ENCODE measurements at regions not wholly inside any gene's neighbourhood (a gene's known extent, or its start where the extent isn't known, plus 50 kb on each side); places are given as distances from the start of the nearest gene placed in this dataset.

DNA sequence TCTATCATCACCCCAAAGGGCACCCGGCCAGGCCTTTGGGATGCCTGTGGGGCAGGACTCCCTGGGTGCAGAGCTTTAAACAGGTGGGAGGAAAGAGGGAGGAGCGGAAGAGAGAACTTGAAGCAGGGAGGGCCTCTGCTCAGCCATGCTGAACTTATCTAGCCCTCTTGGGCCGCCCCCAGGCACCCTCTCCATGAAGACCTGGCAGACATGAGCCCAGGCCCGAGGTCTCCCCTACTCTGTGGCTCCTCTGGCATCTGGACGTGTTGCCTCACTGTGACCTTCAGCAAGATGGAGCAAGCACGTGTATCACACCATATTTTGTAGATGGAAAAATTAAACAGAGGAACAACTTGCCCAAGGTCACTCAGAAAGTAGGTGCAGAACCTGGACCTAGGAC lies 711.4 kb downstream of the MATN1 start:
- Histone ChIP-seq H3K4me1 (peaks cover 0 to 10% (median 0%) of the 10 kb centered on the region in 9 donors), H3K27ac (no peak overlapping the region), H3K9me3 (no peaks in the 10 kb centered on the region), H3K4me3 (no peak overlapping the region), H3K27me3 (peaks cover 0 to 10% (median 0%) of the 10 kb centered on the region in 7 donors), H3K36me3 (no peaks in the 10 kb centered on the region)
- TF ChIP-seq, protein P1, sequence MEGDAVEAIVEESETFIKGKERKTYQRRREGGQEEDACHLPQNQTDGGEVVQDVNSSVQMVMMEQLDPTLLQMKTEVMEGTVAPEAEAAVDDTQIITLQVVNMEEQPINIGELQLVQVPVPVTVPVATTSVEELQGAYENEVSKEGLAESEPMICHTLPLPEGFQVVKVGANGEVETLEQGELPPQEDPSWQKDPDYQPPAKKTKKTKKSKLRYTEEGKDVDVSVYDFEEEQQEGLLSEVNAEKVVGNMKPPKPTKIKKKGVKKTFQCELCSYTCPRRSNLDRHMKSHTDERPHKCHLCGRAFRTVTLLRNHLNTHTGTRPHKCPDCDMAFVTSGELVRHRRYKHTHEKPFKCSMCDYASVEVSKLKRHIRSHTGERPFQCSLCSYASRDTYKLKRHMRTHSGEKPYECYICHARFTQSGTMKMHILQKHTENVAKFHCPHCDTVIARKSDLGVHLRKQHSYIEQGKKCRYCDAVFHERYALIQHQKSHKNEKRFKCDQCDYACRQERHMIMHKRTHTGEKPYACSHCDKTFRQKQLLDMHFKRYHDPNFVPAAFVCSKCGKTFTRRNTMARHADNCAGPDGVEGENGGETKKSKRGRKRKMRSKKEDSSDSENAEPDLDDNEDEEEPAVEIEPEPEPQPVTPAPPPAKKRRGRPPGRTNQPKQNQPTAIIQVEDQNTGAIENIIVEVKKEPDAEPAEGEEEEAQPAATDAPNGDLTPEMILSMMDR (IDR thresholded peaks at IDR 0.05): no peak
- ATAC-seq (no peak), DNase-seq (no peak)
- 65 to 74% methylated on average over 6 of the region's 6 CpGs for WGBS, 2 donors
- intact Hi-C loops (cut with DNase I): no loop called here

DNA sequence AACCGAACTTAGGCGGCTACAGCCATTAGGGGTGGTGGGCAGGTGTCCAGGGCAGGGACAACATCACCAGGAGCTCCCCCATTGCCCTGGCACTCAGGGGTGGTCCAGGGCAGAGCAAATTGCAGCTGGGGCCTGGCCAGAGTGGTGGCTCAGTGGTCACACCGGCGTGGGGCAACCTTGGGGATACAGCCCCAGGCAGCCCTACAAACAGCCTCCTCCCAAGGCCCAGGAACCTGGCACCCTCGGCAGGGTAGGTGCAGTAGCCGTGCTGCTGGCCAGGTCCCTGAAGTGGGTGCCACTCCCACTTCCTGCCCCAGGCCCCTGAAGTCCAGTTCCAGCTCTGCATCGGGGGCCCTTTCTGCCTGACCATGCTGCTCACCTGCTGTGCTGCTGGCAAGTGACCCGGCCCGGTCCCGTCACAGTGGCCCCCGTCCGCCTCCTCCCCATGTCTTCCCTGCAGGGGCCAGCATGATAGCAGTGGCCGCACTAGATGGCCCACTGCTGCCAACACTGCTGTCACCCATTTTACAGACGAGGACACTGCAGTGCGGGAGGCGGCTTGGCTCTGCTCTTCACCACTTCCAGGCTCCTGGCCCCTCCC lies 712.8 kb downstream of the MATN1 start:
- no peak for ATAC-seq
- no peak for DNase-seq
- Histone ChIP-seq H3K9me3 (no peaks in the 10 kb centered on the region), H3K4me1 (peaks cover 0 to 10% (median 0%) of the 10 kb centered on the region in 9 donors), H3K4me3 (no peak overlapping the region), H3K27me3 (peaks cover 0 to 10% (median 0%) of the 10 kb centered on the region in 7 donors), H3K36me3 (no peaks in the 10 kb centered on the region), H3K27ac (no peak overlapping the region)
- intact Hi-C loops (cut with DNase I): no loop called here
- TF ChIP-seq, protein P1 (IDR thresholded peaks at IDR 0.05): no peak
- WGBS, 2 donors: 78 to 83% methylated on average over 16 of the region's 16 CpGs

DNA sequence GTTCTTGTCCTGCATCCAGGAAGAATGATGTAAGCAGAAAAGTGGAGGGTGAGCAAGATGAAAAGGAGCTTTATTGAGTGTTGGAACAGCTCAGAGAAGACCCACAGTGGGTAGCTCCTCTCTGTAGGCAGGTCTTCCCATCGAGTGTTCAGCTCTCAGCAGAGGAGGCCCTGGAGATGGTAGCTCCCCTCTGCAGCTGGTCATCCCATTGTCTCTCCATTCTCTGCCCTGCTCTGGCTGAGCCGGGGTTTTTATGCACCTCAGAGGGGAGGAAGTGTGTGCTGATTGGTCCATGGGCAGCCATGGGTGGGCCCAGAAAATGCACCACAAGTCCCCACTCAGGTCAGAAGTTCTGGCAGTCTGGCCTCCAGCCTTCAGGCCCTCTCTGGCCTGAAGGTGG lies 713.7 kb downstream of the MATN1 start:
- no peak overlapping the region for H3K27ac ChIP-seq
- peaks cover 0 to 10% (median 0%) of the 10 kb centered on the region in 9 donors for H3K4me1 ChIP-seq
- DNase-seq: no peak
- TF ChIP-seq, protein P1 (IDR thresholded peaks at IDR 0.05): no peak
- intact Hi-C loops (cut with DNase I): no loop called here
- H3K9me3 ChIP-seq: no peaks in the 10 kb centered on the region
- peaks cover 0 to 8% (median 0%) of the 10 kb centered on the region in 7 donors for H3K27me3 ChIP-seq
- 42 to 49% methylated on average over 2 of the region's 2 CpGs for WGBS, 2 donors
- H3K4me3 ChIP-seq: no peak overlapping the region
- H3K36me3 ChIP-seq: no peaks in the 10 kb centered on the region
- ATAC-seq: no peak

DNA sequence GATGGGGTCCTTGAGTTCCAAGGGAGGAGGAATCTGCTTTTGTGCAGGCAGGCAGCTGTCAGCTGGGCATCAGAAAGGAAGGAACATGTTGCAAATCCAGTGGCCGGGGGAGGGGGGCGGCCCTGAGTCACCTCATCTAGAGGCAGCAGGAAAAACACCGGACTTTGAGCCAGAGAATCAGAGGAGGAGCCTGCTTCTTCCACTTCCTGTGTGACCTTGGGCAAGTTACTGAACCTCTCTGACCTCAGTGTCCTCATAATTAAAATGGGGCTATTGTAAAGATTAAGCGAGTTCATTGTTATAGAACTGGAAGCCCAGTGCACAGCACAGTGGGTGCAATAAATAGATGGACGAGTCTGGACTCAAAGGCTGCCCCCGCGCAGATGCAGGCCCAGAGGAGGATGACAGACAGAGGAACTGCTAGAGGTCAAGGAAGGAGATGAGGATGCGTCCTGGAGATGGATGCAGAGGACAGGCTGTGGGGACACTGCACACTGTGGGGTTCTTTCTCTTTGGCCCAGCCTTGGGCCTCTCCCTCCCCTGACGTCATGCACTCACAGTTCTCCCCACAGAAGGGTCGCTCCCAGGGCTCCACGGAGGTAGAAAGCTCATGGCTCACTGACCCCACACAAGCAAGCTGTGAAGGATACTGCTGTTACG lies 714.3 kb downstream of the MATN1 start:
- peaks cover 0 to 10% (median 0%) of the 10 kb centered on the region in 9 donors for H3K4me1 ChIP-seq
- no peaks in the 10 kb centered on the region for H3K9me3 ChIP-seq
- ATAC-seq (no peak), DNase-seq (no peak)
- no peaks in the 10 kb centered on the region for H3K36me3 ChIP-seq
- H3K27ac ChIP-seq: no peak overlapping the region
- intact Hi-C loops (cut with DNase I): no loop called here
- TF ChIP-seq, protein P1 (IDR thresholded peaks at IDR 0.05): no peak
- 72 to 74% methylated on average over 12 of the region's 12 CpGs for WGBS, 2 donors
- no peak overlapping the region for H3K4me3 ChIP-seq
- peaks cover 0 to 4% (median 0%) of the 10 kb centered on the region in 7 donors for H3K27me3 ChIP-seq

All from heart right ventricle (tissue), 16 donors.